Neural progenitor cell (in vitro differentiated cells): ENCODE measurements at regions not wholly inside any gene's neighbourhood (a gene's known extent, or its start where the extent isn't known, plus 50 kb on each side); places are given as distances from the start of the nearest gene placed in this dataset.

Source experiments
- DNase-seq: peaks from one replicate; pipeline ENCODE4 v3.0.0-alpha.2; 2016; ENCODE audit warnings: low spot score
- H2AFZ ChIP-seq: fragments of 200-600 bp; sonication (generic); replicated peaks from 2 replicates; pipeline ENCODE4 v1.6.1; 2016; ENCODE audit warnings: antibody characterized with exemption
- H3F3A ChIP-seq: fragments of 200-600 bp; sonication (generic); 2 replicates; pipeline ENCODE4 v1.6.1; 2016; ENCODE audit warnings: antibody characterized with exemption, low read depth
- H3K27ac ChIP-seq: fragments of 200-600 bp; sonication (generic); 2 replicates; pipeline ENCODE4 v1.5.1; 2016; ENCODE audit warnings: mild to moderate bottlenecking
- H3K27me3 ChIP-seq: fragments of 200-600 bp; sonication (generic); 2 replicates; pipeline ENCODE4 v1.6.1; 2016; ENCODE audit warnings: mild to moderate bottlenecking, moderate library complexity
- H3K36me3 ChIP-seq: fragments of 200-600 bp; sonication (generic); 2 replicates; pipeline ENCODE4 v1.5.1; 2016
- H3K4me1 ChIP-seq: fragments of 200-600 bp; sonication (generic); 2 replicates; pipeline ENCODE4 v1.6.1; 2016; ENCODE audit warnings: mixed run types
- H3K4me2 ChIP-seq: fragments of 200-600 bp; sonication (generic); 2 replicates; pipeline ENCODE4 v1.6.1; 2016
- H3K4me3 ChIP-seq: fragments of 200-600 bp; sonication (generic); 2 replicates; pipeline ENCODE4 v1.5.1; 2016
- H3K79me2 ChIP-seq: fragments of 200-600 bp; sonication (generic); 2 replicates; pipeline ENCODE4 v1.6.1; 2016; ENCODE audit warnings: low read depth
- H3K9ac ChIP-seq: fragments of 200-600 bp; sonication (generic); 2 replicates; pipeline ENCODE4 v1.6.1; 2016
- H3K9me3 ChIP-seq: fragments of 200-600 bp; sonication (generic); 2 replicates; pipeline ENCODE4 v1.5.1; 2016; ENCODE audit warnings: low read depth
- H4K20me1 ChIP-seq: fragments of 200-600 bp; sonication (generic); 2 replicates; pipeline ENCODE4 v1.6.1; 2016; ENCODE audit warnings: low read depth
- H3K27ac Mint-ChIP-seq: 3 replicates; pipeline ENCODE4 v1.8.0; 2021; ENCODE audit warnings: mixed read lengths
- H3K27me3 Mint-ChIP-seq: 2 replicates; pipeline ENCODE4 v1.8.0; 2022; ENCODE audit warnings: low read depth, mild to moderate bottlenecking, inconsistent platforms, moderate library complexity, mixed read lengths; ENCODE audit not compliant: insufficient read depth
- H3K36me3 Mint-ChIP-seq: 3 replicates; pipeline ENCODE4 v1.8.0; 2021; ENCODE audit warnings: mixed read lengths
- H3K4me1 Mint-ChIP-seq: 3 replicates; pipeline ENCODE4 v1.8.0; 2021; ENCODE audit warnings: mixed read lengths
- H3K4me3 Mint-ChIP-seq: 3 replicates; pipeline ENCODE4 v1.8.0; 2021; ENCODE audit warnings: mild to moderate bottlenecking, moderate library complexity, mixed read lengths
- H3K9me3 Mint-ChIP-seq: 3 replicates; pipeline ENCODE4 v1.8.0; 2020; ENCODE audit warnings: mixed read lengths
- EZH2 ChIP-seq: fragments of 200-600 bp; sonication (generic); IDR thresholded peaks from 2 replicates; pipeline ENCODE4 v1.6.1; 2017; ENCODE audit warnings: antibody characterized with exemption, mild to moderate bottlenecking, moderate library complexity
- EZH2phosphoT487 ChIP-seq: fragments of 200-600 bp; sonication (generic); IDR thresholded peaks from 2 replicates; pipeline ENCODE4 v1.6.1; 2017; ENCODE audit warnings: antibody characterized with exemption
- TF ChIP-seq, protein P1 (sequence below): fragments of 200-600 bp; sonication (generic); IDR thresholded peaks from 2 replicates; pipeline ENCODE4 v1.5.1; 2017; ENCODE audit warnings: antibody characterized with exemption, mild to moderate bottlenecking

DNA sequence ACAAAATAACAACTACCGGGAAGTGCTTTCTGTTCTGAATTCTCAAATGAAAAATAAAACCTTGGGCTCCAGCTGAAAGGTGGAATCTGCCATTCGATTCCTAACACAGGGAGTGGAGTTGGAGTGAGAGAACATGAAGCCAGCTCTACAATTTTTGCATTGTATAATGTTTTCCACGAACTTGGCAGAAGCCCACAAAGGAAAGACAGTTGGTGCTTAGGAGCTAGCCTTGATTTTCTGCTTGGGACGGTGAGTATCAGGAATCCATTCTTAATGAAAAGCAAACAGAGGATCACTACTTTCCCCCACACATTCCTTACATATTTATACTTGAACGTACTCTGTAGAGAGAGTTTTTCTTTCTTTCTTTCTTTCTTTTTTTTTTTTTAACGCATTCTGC is 74.2 kb upstream of the FBXL7 start:
- no peaks in the 10 kb centered on the region for H3K9me3 ChIP-seq
- no peaks in the 10 kb centered on the region for H3F3A ChIP-seq
- H3K9ac ChIP-seq, result no peak overlapping the region
- no peak overlapping the region for H3K4me3 Mint-ChIP-seq
- no peak overlapping the region for H2AFZ ChIP-seq
- H3K27ac Mint-ChIP-seq, result no peak overlapping the region
- no peaks in the 10 kb centered on the region for H3K27me3 ChIP-seq
- no peaks in the 10 kb centered on the region for H3K36me3 ChIP-seq
- TF ChIP-seq, protein P1, sequence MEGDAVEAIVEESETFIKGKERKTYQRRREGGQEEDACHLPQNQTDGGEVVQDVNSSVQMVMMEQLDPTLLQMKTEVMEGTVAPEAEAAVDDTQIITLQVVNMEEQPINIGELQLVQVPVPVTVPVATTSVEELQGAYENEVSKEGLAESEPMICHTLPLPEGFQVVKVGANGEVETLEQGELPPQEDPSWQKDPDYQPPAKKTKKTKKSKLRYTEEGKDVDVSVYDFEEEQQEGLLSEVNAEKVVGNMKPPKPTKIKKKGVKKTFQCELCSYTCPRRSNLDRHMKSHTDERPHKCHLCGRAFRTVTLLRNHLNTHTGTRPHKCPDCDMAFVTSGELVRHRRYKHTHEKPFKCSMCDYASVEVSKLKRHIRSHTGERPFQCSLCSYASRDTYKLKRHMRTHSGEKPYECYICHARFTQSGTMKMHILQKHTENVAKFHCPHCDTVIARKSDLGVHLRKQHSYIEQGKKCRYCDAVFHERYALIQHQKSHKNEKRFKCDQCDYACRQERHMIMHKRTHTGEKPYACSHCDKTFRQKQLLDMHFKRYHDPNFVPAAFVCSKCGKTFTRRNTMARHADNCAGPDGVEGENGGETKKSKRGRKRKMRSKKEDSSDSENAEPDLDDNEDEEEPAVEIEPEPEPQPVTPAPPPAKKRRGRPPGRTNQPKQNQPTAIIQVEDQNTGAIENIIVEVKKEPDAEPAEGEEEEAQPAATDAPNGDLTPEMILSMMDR, result no peak
- no peak for TF ChIP-seq EZH2phosphoT487
- no peak for TF ChIP-seq EZH2
- H3K4me1 Mint-ChIP-seq, result peaks cover 7% of the 10 kb centered on the region
- H3K27me3 Mint-ChIP-seq, result peaks cover 2% of the 10 kb centered on the region
- no peak overlapping the region for H3K27ac ChIP-seq
- no peaks in the 10 kb centered on the region for H3K4me1 ChIP-seq
- no peak overlapping the region for H3K4me3 ChIP-seq
- no peaks in the 10 kb centered on the region for H4K20me1 ChIP-seq
- no peak for DNase-seq
- no peaks in the 10 kb centered on the region for H3K36me3 Mint-ChIP-seq
- no peak overlapping the region for H3K4me2 ChIP-seq
- no peaks in the 10 kb centered on the region for H3K9me3 Mint-ChIP-seq
- no peaks in the 10 kb centered on the region for H3K79me2 ChIP-seq

DNA sequence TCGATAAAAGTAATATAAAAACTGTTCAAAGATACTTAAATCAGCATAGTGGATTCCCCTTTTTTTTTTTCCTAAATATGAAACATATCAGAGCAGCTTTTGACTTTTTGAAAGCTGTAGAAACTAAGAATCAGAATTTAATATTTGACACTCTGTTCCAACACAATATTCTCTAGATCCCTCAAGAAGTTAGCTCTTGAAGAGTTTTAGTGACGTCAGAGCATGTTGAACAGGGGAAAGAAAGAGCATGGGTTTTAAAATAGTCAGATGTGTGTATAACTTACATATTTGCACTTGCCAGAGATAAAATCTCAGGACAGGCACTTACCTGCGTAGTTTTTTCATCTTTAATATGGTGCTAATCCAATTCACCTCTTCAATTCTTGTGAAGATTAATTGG is 75.2 kb upstream of the FBXL7 start:
- H3K4me1 ChIP-seq, result no peaks in the 10 kb centered on the region
- H4K20me1 ChIP-seq, result no peaks in the 10 kb centered on the region
- no peaks in the 10 kb centered on the region for H3K36me3 ChIP-seq
- Mint-ChIP-seq H3K36me3 (no peaks in the 10 kb centered on the region), H3K27me3 (peaks cover 2% of the 10 kb centered on the region), H3K4me3 (no peak overlapping the region), H3K4me1 (peaks cover 7% of the 10 kb centered on the region), H3K9me3 (no peaks in the 10 kb centered on the region), H3K27ac (no peak overlapping the region)
- H3K4me2 ChIP-seq, result no peak overlapping the region
- H3K27ac ChIP-seq, result no peak overlapping the region
- no peaks in the 10 kb centered on the region for H3K79me2 ChIP-seq
- DNase-seq, result no peak
- TF ChIP-seq EZH2phosphoT487 (no peak), EZH2 (no peak)
- TF ChIP-seq, protein P1, result no peak
- H3K9me3 ChIP-seq, result no peaks in the 10 kb centered on the region
- no peaks in the 10 kb centered on the region for H3F3A ChIP-seq
- no peak overlapping the region for H3K4me3 ChIP-seq
- H3K9ac ChIP-seq, result no peak overlapping the region
- no peak overlapping the region for H2AFZ ChIP-seq
- no peaks in the 10 kb centered on the region for H3K27me3 ChIP-seq

DNA sequence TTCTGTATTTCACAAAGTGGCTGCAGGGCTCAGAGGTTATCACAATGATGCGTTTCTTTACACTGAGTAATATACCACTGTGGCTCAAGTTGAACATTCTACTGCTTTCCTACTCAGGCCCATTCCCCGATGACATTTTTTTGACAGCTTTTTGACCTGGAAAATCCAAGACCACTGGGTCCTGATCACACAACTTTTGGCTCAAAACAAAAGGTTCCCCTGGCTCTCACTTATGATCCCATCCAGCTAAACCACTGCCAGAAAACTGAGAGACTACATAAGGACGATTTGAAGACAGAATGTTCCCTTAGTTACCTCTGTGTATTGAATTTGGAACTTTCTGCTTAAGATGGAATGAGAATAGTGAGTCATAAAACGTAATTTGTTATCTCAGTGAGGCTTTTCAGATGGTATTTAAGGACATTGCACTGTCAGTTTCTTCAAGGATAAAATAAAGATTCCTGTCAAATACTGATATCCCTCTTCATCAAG is 78.0 kb upstream of the FBXL7 start:
- H2AFZ ChIP-seq, result no peak overlapping the region
- no peaks in the 10 kb centered on the region for H3F3A ChIP-seq
- Mint-ChIP-seq H3K4me3 (no peak overlapping the region), H3K4me1 (peaks cover 7% of the 10 kb centered on the region), H3K27me3 (peaks cover 2% of the 10 kb centered on the region), H3K27ac (no peak overlapping the region), H3K36me3 (no peaks in the 10 kb centered on the region), H3K9me3 (no peaks in the 10 kb centered on the region)
- no peak for TF ChIP-seq EZH2phosphoT487
- TF ChIP-seq, protein P1, result no peak
- TF ChIP-seq EZH2, result no peak
- DNase-seq, result no peak
- H3K79me2 ChIP-seq, result no peaks in the 10 kb centered on the region
- no peaks in the 10 kb centered on the region for H3K27me3 ChIP-seq
- no peaks in the 10 kb centered on the region for H4K20me1 ChIP-seq
- H3K4me2 ChIP-seq, result no peak overlapping the region
- no peak overlapping the region for H3K4me3 ChIP-seq
- no peaks in the 10 kb centered on the region for H3K9me3 ChIP-seq
- no peak overlapping the region for H3K9ac ChIP-seq
- no peaks in the 10 kb centered on the region for H3K36me3 ChIP-seq
- no peak overlapping the region for H3K27ac ChIP-seq
- H3K4me1 ChIP-seq, result no peaks in the 10 kb centered on the region
